ENCODE measurements at regions not wholly inside any gene's neighbourhood (a gene's known extent, or its start where the extent isn't known, plus 50 kb on each side); places are given as distances from the start of the nearest gene placed in this dataset.

DNA sequence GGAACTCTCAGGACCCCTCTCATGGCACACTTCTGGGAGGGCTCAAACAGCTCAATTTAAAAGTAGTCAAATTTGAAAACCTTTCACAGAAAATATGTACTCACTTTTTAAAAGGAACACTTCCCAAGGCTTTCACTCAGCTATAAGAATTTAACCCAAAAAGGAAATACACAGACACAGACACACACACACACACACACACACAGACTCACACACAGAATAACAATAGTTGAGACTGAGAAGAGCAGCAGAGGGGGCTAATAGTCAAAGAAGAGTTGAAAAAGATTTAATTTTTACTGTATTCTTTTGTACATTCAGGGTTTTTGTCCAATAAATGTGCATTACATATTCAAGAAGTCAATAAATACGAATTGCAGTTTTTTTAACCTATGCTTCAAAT is 211.4 kb downstream of the HACE1 start:
- Mint-ChIP-seq H3K4me1 (ENCODE audit: unreplicated experiment) (no peaks in the 10 kb centered on the region), H3K9me3 (no peaks in the 10 kb centered on the region)

DNA sequence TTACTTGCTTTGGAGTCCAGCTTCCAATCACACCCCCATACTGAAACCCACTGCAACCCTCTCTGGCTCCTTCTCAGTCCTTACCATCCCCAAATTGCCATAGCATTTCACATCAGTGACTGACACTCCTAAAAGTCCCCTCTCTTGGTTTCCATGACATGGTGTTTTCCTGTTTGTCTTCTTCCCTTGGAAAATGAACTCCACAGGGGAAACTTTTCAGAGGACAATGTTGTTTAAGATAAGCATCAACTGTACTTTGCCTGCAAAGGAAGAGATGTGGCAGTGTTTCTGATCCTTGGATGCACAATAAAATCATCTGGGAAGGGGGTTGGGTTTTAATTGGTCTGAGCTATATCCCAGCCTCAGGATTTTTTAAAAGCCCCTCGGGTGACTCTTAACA is 214.9 kb downstream of the HACE1 start:
- H3K4me1 Mint-ChIP-seq (ENCODE audit: unreplicated experiment) = peaks cover 4% of the 10 kb centered on the region
- TF ChIP-seq, protein P1, sequence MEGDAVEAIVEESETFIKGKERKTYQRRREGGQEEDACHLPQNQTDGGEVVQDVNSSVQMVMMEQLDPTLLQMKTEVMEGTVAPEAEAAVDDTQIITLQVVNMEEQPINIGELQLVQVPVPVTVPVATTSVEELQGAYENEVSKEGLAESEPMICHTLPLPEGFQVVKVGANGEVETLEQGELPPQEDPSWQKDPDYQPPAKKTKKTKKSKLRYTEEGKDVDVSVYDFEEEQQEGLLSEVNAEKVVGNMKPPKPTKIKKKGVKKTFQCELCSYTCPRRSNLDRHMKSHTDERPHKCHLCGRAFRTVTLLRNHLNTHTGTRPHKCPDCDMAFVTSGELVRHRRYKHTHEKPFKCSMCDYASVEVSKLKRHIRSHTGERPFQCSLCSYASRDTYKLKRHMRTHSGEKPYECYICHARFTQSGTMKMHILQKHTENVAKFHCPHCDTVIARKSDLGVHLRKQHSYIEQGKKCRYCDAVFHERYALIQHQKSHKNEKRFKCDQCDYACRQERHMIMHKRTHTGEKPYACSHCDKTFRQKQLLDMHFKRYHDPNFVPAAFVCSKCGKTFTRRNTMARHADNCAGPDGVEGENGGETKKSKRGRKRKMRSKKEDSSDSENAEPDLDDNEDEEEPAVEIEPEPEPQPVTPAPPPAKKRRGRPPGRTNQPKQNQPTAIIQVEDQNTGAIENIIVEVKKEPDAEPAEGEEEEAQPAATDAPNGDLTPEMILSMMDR (conservative IDR thresholded peaks at IDR 0.05) = no peak
- H3K36me3 Mint-ChIP-seq = no peaks in the 10 kb centered on the region
- H3K4me3 Mint-ChIP-seq = no peak overlapping the region
- H3K9me3 Mint-ChIP-seq = no peaks in the 10 kb centered on the region
- no peaks in the 10 kb centered on the region for H3K27me3 Mint-ChIP-seq
- H3K27ac Mint-ChIP-seq = no peak overlapping the region
- no peak for DNase-seq (ENCODE audit: extremely low spot score, unreplicated experiment)

More for the DNA sequence above, 211.4 kb downstream of the HACE1 start:
- no peaks in the 10 kb centered on the region for H3K27me3 Mint-ChIP-seq
- H3K36me3 Mint-ChIP-seq = no peaks in the 10 kb centered on the region
- TF ChIP-seq, protein P1 (conservative IDR thresholded peaks at IDR 0.05) = no peak
- no peak for DNase-seq (ENCODE audit: extremely low spot score, unreplicated experiment)
- H3K4me3 Mint-ChIP-seq = no peak overlapping the region
- H3K27ac Mint-ChIP-seq = no peak overlapping the region

DNA sequence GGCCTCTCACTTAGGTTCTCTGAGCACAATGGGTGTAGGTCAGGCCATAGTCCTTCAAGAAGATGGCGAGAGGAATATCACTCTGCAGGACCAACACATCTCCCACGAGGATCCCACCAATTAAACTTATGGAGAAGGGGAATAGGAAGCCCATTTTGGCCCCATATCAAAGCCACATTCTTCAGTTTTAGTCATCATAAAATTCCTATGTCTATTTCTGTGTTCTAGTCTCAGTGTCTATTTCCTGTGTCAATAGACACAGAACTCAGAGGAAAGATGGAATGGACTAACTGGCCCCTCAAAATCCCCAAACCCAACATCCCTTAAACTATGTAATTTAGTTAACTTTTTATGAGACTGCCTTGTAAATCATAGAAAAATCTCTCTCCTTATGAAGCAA is 216.8 kb downstream of the HACE1 start:
- no peaks in the 10 kb centered on the region for H3K27me3 Mint-ChIP-seq
- no peak for DNase-seq (ENCODE audit: extremely low spot score, unreplicated experiment)
- TF ChIP-seq, protein P1 (conservative IDR thresholded peaks at IDR 0.05) = no peak
- H3K9me3 Mint-ChIP-seq = no peaks in the 10 kb centered on the region
- no peaks in the 10 kb centered on the region for H3K36me3 Mint-ChIP-seq
- no peak overlapping the region for H3K27ac Mint-ChIP-seq
- peaks cover 10% of the 10 kb centered on the region for H3K4me1 Mint-ChIP-seq (ENCODE audit: unreplicated experiment)
- no peak overlapping the region for H3K4me3 Mint-ChIP-seq

DNA sequence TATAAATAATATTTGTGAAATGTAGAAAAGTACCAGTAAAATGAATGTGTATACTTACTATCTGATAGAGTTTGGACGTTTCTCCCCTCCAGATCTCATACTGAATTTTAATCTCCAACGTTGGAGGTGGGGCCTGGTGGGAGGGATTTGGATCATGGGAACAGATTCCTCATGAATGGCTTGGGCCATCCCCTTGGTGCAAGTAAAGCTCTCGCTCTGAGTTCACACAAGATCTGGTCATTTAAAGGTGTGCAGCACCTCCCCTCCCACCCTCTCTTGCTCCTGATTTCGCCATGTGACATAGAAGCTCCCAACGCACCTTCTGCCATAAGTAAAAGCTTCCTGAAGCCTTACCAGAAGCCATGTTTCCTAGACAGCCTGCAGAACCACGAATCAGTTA is 219.0 kb downstream of the HACE1 start:
- Mint-ChIP-seq H3K9me3 (no peaks in the 10 kb centered on the region), H3K4me3 (no peak overlapping the region), H3K27me3 (no peaks in the 10 kb centered on the region), H3K4me1 (ENCODE audit: unreplicated experiment) (peaks cover 10% of the 10 kb centered on the region), H3K27ac (no peak overlapping the region), H3K36me3 (no peaks in the 10 kb centered on the region)
- TF ChIP-seq, protein P1 (conservative IDR thresholded peaks at IDR 0.05) = no peak
- no peak for DNase-seq (ENCODE audit: extremely low spot score, unreplicated experiment)

DNA sequence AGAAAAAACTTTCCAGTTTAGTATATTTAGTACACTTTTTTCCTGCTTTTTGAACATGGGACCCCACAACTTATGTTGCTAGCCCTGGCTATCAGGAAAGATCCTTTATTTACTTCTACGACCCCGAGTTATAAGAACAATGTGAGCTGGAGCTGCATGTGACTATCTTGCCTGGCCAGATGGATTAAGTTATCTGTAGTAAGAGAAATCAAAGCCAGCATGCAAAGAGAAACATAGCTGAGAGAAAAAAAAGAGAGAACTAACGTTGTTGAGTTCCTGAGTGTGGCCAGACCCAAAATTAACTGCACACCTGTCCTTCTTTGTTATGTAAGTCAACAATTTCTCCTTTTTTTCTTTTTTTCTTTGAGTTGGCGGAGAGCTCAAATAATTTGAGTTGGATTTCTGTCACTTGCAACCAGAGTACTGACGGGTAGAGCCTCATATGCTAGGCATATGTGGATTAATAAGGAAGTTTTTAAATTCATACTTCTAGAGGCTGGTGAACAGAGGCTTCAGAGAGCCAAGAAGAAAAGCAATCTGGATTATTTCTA is 219.5 kb downstream of the HACE1 start:
- DNase-seq (ENCODE audit: extremely low spot score, unreplicated experiment) = no peak
- Mint-ChIP-seq H3K27me3 (no peaks in the 10 kb centered on the region), H3K4me1 (ENCODE audit: unreplicated experiment) (peaks cover 10% of the 10 kb centered on the region), H3K4me3 (no peak overlapping the region), H3K9me3 (no peaks in the 10 kb centered on the region), H3K27ac (no peak overlapping the region), H3K36me3 (no peaks in the 10 kb centered on the region)
- TF ChIP-seq, protein P1 (conservative IDR thresholded peaks at IDR 0.05) = no peak

DNA sequence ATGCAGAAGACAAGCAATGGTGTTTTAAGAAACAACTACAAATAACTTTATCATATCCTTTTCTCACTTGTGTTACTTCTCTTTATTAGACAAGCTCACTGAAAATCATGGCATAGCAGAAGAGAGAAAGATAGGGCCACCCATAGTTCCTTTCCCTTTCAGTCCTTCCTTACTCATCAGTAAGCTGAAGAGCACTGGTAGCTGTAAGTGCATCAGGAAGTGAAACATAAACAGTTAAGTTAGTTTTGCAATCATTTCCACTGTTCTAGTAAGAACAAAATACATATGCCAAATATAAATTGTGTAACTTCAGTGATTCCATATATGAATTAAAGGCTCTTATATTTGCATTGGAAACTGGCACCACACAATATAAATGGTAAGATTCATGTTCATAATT is 220.1 kb downstream of the HACE1 start:
- Mint-ChIP-seq H3K4me1 (ENCODE audit: unreplicated experiment) (peaks cover 10% of the 10 kb centered on the region), H3K27me3 (no peaks in the 10 kb centered on the region), H3K27ac (no peak overlapping the region), H3K36me3 (no peaks in the 10 kb centered on the region), H3K4me3 (no peak overlapping the region), H3K9me3 (no peaks in the 10 kb centered on the region)
- DNase-seq (ENCODE audit: extremely low spot score, unreplicated experiment) = no peak
- TF ChIP-seq, protein P1 (conservative IDR thresholded peaks at IDR 0.05) = no peak

Measured in type B pancreatic cell (in vitro differentiated cells).